ENCODE measurements at regions not wholly inside any gene's neighbourhood (a gene's known extent, or its start where the extent isn't known, plus 50 kb on each side); places are given as distances from the start of the nearest gene placed in this dataset.

- Histone ChIP-seq H3K36me3 (ENCODE audit: insufficient read depth, low read length, poor library complexity, severe bottlenecking) (no peaks in the 10 kb centered on the region), H3K27me3 (replicated peaks; ENCODE audit: insufficient read depth, low read depth, low read length, poor library complexity) (peaks cover 9% of the 10 kb centered on the region), H3K9me3 (ENCODE audit: low read depth, low read length, poor library complexity, severe bottlenecking) (no peaks in the 10 kb centered on the region), H3K4me1 (ENCODE audit: insufficient read depth, low read length, poor library complexity, severe bottlenecking) (no peaks in the 10 kb centered on the region), H3K4me3 (ENCODE audit: low read depth, low read length, poor library complexity, severe bottlenecking) (no peak overlapping the region), H3K27ac (ENCODE audit: low read depth, low read length, poor library complexity, severe bottlenecking) (no peak overlapping the region)
- no peak for TF ChIP-seq CTCF (conservative IDR thresholded peaks at IDR 0.05; ENCODE audit: low read depth, low read length)
- TF ChIP-seq EZH2 (IDR thresholded peaks at IDR 0.05; ENCODE audit: borderline replicate concordance, low read depth, low read length, poor library complexity, severe bottlenecking) = no peak
- DNase-seq (ENCODE audit: low spot score) = no peak
- intact Hi-C loops (cut with micrococcal nuclease; ENCODE audit: unreplicated experiment) = no loop called here
- no TSS peak for BruUV-seq (replicated peaks)
- POLR2A ChIA-PET (ENCODE audit: low non-redundant PET) = no interaction called here
- CTCF ChIA-PET = no interaction called here
Observed at GRCh38 chr7:25781704-25782103, 370.3 kb upstream of the NFE2L3 start.

- no peaks in the 10 kb centered on the region for H3K4me1 ChIP-seq (ENCODE audit: insufficient read depth, low read length, poor library complexity, severe bottlenecking)
- no peaks in the 10 kb centered on the region for H3K9me3 ChIP-seq (ENCODE audit: low read depth, low read length, poor library complexity, severe bottlenecking)
- peaks cover 36% of the 10 kb centered on the region for H3K27me3 ChIP-seq (replicated peaks; ENCODE audit: insufficient read depth, low read depth, low read length, poor library complexity)
- no peak for DNase-seq (ENCODE audit: low spot score)
- ChIA-PET POLR2A (ENCODE audit: low non-redundant PET) (no interaction called here), CTCF (no interaction called here)
- no peaks in the 10 kb centered on the region for H3K36me3 ChIP-seq (ENCODE audit: insufficient read depth, low read length, poor library complexity, severe bottlenecking)
- intact Hi-C loops (cut with micrococcal nuclease; ENCODE audit: unreplicated experiment) = no loop called here
- no peak overlapping the region for H3K27ac ChIP-seq (ENCODE audit: low read depth, low read length, poor library complexity, severe bottlenecking)
- no peak for TF ChIP-seq EZH2 (IDR thresholded peaks at IDR 0.05; ENCODE audit: borderline replicate concordance, low read depth, low read length, poor library complexity, severe bottlenecking)
- no peak for TF ChIP-seq CTCF (conservative IDR thresholded peaks at IDR 0.05; ENCODE audit: low read depth, low read length)
- no TSS peak for BruUV-seq (replicated peaks)
- H3K4me3 ChIP-seq (ENCODE audit: low read depth, low read length, poor library complexity, severe bottlenecking) = no peak overlapping the region
Observed at GRCh38 chr7:25786936-25787335, 365.1 kb upstream of the NFE2L3 start.

GRCh38 chr7:25787336-25787735 is 364.7 kb upstream of the NFE2L3 start:
- CTCF ChIA-PET = no interaction called here
- BruUV-seq (replicated peaks) = no TSS peak

More at GRCh38 chr7:25787336-25787735, 364.7 kb upstream of the NFE2L3 start:
- Histone ChIP-seq H3K4me1 (ENCODE audit: insufficient read depth, low read length, poor library complexity, severe bottlenecking) (no peaks in the 10 kb centered on the region), H3K36me3 (ENCODE audit: insufficient read depth, low read length, poor library complexity, severe bottlenecking) (no peaks in the 10 kb centered on the region), H3K27ac (ENCODE audit: low read depth, low read length, poor library complexity, severe bottlenecking) (no peak overlapping the region), H3K4me3 (ENCODE audit: low read depth, low read length, poor library complexity, severe bottlenecking) (no peak overlapping the region), H3K9me3 (ENCODE audit: low read depth, low read length, poor library complexity, severe bottlenecking) (no peaks in the 10 kb centered on the region), H3K27me3 (replicated peaks; ENCODE audit: insufficient read depth, low read depth, low read length, poor library complexity) (peaks cover 33% of the 10 kb centered on the region)
- POLR2A ChIA-PET (ENCODE audit: low non-redundant PET) = no interaction called here
- intact Hi-C loops (cut with micrococcal nuclease; ENCODE audit: unreplicated experiment) = no loop called here
- TF ChIP-seq EZH2 (IDR thresholded peaks at IDR 0.05; ENCODE audit: borderline replicate concordance, low read depth, low read length, poor library complexity, severe bottlenecking) (no peak), CTCF (conservative IDR thresholded peaks at IDR 0.05; ENCODE audit: low read depth, low read length) (no peak)
- DNase-seq (ENCODE audit: low spot score) = no peak
